ENCODE measurements at regions not wholly inside any gene's neighbourhood (a gene's known extent, or its start where the extent isn't known, plus 50 kb on each side); places are given as distances from the start of the nearest gene placed in this dataset.

- DNase-seq (ENCODE audit: unreplicated experiment), result no peak
- Mint-ChIP-seq H3K4me3 (ENCODE audit: unreplicated experiment) (no peak overlapping the region), H3K4me1 (ENCODE audit: insufficient read depth, unreplicated experiment) (no peaks in the 10 kb centered on the region), H3K27me3 (ENCODE audit: insufficient read depth, unreplicated experiment) (peaks cover 45% of the 10 kb centered on the region), H3K27ac (ENCODE audit: low read depth, unreplicated experiment) (no peak overlapping the region), H3K36me3 (ENCODE audit: insufficient read depth, unreplicated experiment) (peaks cover 6% of the 10 kb centered on the region), H3K9me3 (ENCODE audit: unreplicated experiment) (no peaks in the 10 kb centered on the region)
- intact Hi-C loops (cut with micrococcal nuclease), result no loop called here
- BruUV-seq (replicated peaks), result no TSS peak
- POLR2A ChIA-PET, result no interaction called here
- no peak for TF ChIP-seq CTCF (IDR thresholded peaks at IDR 0.05; ENCODE audit: unreplicated experiment)
- CTCF ChIA-PET, result no interaction called here
These were observed 389.3 kb upstream of the IRX4 start for GRCh38 chr5:2272039-2272438.

- intact Hi-C loops (cut with micrococcal nuclease), result no loop called here
- Mint-ChIP-seq H3K9me3 (ENCODE audit: unreplicated experiment) (no peaks in the 10 kb centered on the region), H3K36me3 (ENCODE audit: insufficient read depth, unreplicated experiment) (peaks cover 6% of the 10 kb centered on the region), H3K4me1 (ENCODE audit: insufficient read depth, unreplicated experiment) (no peaks in the 10 kb centered on the region), H3K27me3 (ENCODE audit: insufficient read depth, unreplicated experiment) (peaks cover 45% of the 10 kb centered on the region), H3K4me3 (ENCODE audit: unreplicated experiment) (no peak overlapping the region), H3K27ac (ENCODE audit: low read depth, unreplicated experiment) (no peak overlapping the region)
- DNase-seq (ENCODE audit: unreplicated experiment), result no peak
- ChIA-PET CTCF (no interaction called here), POLR2A (no interaction called here)
- no peak for TF ChIP-seq CTCF (IDR thresholded peaks at IDR 0.05; ENCODE audit: unreplicated experiment)
- no TSS peak for BruUV-seq (replicated peaks)
These were observed 388.6 kb upstream of the IRX4 start for GRCh38 chr5:2271316-2271715.

GRCh38 chr5:2270467-2270866 lies 387.7 kb upstream of the IRX4 start:
- Mint-ChIP-seq H3K27ac (ENCODE audit: low read depth, unreplicated experiment) (no peak overlapping the region), H3K4me1 (ENCODE audit: insufficient read depth, unreplicated experiment) (no peaks in the 10 kb centered on the region), H3K9me3 (ENCODE audit: unreplicated experiment) (no peaks in the 10 kb centered on the region), H3K4me3 (ENCODE audit: unreplicated experiment) (no peak overlapping the region), H3K36me3 (ENCODE audit: insufficient read depth, unreplicated experiment) (no peaks in the 10 kb centered on the region), H3K27me3 (ENCODE audit: insufficient read depth, unreplicated experiment) (peaks cover 41% of the 10 kb centered on the region)
- no TSS peak for BruUV-seq (replicated peaks)
- TF ChIP-seq CTCF (IDR thresholded peaks at IDR 0.05; ENCODE audit: unreplicated experiment), result no peak
- no peak for DNase-seq (ENCODE audit: unreplicated experiment)
- POLR2A ChIA-PET, result no interaction called here
- intact Hi-C loops (cut with micrococcal nuclease), result no loop called here
- CTCF ChIA-PET, result no interaction called here

GRCh38 chr5:2269656-2270055 lies 386.9 kb upstream of the IRX4 start:
- Mint-ChIP-seq H3K27me3 (ENCODE audit: insufficient read depth, unreplicated experiment) (peaks cover 33% of the 10 kb centered on the region), H3K9me3 (ENCODE audit: unreplicated experiment) (no peaks in the 10 kb centered on the region), H3K4me1 (ENCODE audit: insufficient read depth, unreplicated experiment) (no peaks in the 10 kb centered on the region), H3K27ac (ENCODE audit: low read depth, unreplicated experiment) (no peak overlapping the region), H3K36me3 (ENCODE audit: insufficient read depth, unreplicated experiment) (no peaks in the 10 kb centered on the region), H3K4me3 (ENCODE audit: unreplicated experiment) (no peak overlapping the region)
- no peak for DNase-seq (ENCODE audit: unreplicated experiment)
- intact Hi-C loops (cut with micrococcal nuclease), result no loop called here
- TF ChIP-seq CTCF (IDR thresholded peaks at IDR 0.05; ENCODE audit: unreplicated experiment), result no peak
- BruUV-seq (replicated peaks), result no TSS peak
- CTCF ChIA-PET, result interaction anchor here (0.6 kb wide), 2 partner anchors 206 to 278 kb away, joined by 3 read pairs; no protein-coding TSS in a partner anchor
- POLR2A ChIA-PET, result no interaction called here

All from MCF 10A (cell line).